Endodermal cell (in vitro differentiated cells): ENCODE measurements at regions not wholly inside any gene's neighbourhood (a gene's known extent, or its start where the extent isn't known, plus 50 kb on each side); places are given as distances from the start of the nearest gene placed in this dataset.

ENCODE experiments used
- DNase-seq: peaks from one replicate; pipeline ENCODE4 v3.0.0-alpha.2; 2017
- H3K27ac ChIP-seq: 2 replicates; pipeline ENCODE4 v1.5.1; 2013; ENCODE audit warnings: mild to moderate bottlenecking, low read depth, low read length, moderate library complexity
- H3K27me3 ChIP-seq: 2 replicates; pipeline ENCODE4 v1.6.1; 2013; ENCODE audit warnings: mild to moderate bottlenecking, low read length, moderate library complexity; ENCODE audit not compliant: insufficient read depth, control insufficient read depth, poor library complexity, severe bottlenecking
- H3K36me3 ChIP-seq: 2 replicates; pipeline ENCODE4 v1.7.0; 2013; ENCODE audit warnings: mild to moderate bottlenecking, low read length, moderate library complexity; ENCODE audit not compliant: control insufficient read depth, insufficient read depth
- H3K4me1 ChIP-seq: one replicate; pipeline ENCODE4 v1.7.0; 2013; ENCODE audit warnings: low read length; ENCODE audit not compliant: control insufficient read depth, insufficient read depth
- H3K4me3 ChIP-seq: 2 replicates; pipeline ENCODE4 v1.5.1; 2013; ENCODE audit warnings: mild to moderate bottlenecking, low read length, moderate library complexity
- H3K9ac ChIP-seq: 2 replicates; pipeline ENCODE4 v1.6.1; 2013; ENCODE audit warnings: mild to moderate bottlenecking, low read length, moderate library complexity; ENCODE audit not compliant: poor library complexity, severe bottlenecking; ENCODE audit errors: extremely low read depth
- H3K9me3 ChIP-seq: 2 replicates; pipeline ENCODE4 v1.6.1; 2013; ENCODE audit warnings: mild to moderate bottlenecking, low read length, moderate library complexity; ENCODE audit not compliant: control insufficient read depth
- H3K27ac Mint-ChIP-seq: 2 replicates; pipeline ENCODE4 v1.8.0; 2020; ENCODE audit warnings: mixed read lengths
- H3K27me3 Mint-ChIP-seq: 2 replicates; pipeline ENCODE4 v1.8.0; 2021; ENCODE audit warnings: mild to moderate bottlenecking, mixed read lengths; ENCODE audit not compliant: insufficient read depth
- H3K36me3 Mint-ChIP-seq: 2 replicates; pipeline ENCODE4 v1.8.0; 2020; ENCODE audit warnings: low read depth, mixed read lengths
- H3K4me1 Mint-ChIP-seq: 2 replicates; pipeline ENCODE4 v1.8.0; 2020; ENCODE audit warnings: mixed read lengths
- H3K4me3 Mint-ChIP-seq: 2 replicates; pipeline ENCODE4 v1.8.0; 2020; ENCODE audit warnings: mild to moderate bottlenecking, moderate library complexity, mixed read lengths
- H3K9me3 Mint-ChIP-seq: 2 replicates; pipeline ENCODE4 v1.8.0; 2020; ENCODE audit warnings: mild to moderate bottlenecking, mixed read lengths
- WGBS, 2 experiments: methylation state at CpG; one replicate each; pipeline versions ENCODE4 v1.1.5 to v1.1.7; 2013; ENCODE audit warnings: missing lambda C conversion rate in 2 of 2, mixed read lengths in 1 of 2; ENCODE audit not compliant: insufficient coverage in 1 of 2, insufficient read length in 1 of 2; 5-methylcytosine and 5-hydroxymethylcytosine counted together
- TF ChIP-seq, protein P1 (sequence below): fragments of 200-600 bp; sonication (generic); conservative IDR thresholded peaks from 2 replicates; pipeline ENCODE4 v1.5.0; 2021; ENCODE audit warnings: antibody characterized with exemption, mild to moderate bottlenecking

DNA sequence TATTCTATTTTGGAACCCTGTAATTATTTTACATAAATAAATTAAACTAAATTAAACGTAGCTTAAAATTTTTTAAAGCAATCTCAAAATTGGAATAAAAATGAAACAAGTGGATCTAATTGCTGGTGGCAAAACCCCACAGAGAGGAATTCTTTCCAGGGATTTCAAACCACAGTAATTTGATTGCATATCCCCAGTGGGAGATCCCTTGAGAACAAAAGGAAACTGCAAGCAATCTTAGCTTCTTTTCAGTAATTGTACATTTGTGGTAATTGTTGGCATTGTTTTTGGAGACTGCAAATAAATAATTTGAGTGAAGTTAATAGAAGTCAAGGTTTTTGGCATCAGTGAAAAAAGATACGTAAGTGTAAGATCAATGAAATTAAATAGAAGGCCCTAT is 58.7 kb upstream of the MYCN start:
- H3K36me3 Mint-ChIP-seq: no peaks in the 10 kb centered on the region

DNA sequence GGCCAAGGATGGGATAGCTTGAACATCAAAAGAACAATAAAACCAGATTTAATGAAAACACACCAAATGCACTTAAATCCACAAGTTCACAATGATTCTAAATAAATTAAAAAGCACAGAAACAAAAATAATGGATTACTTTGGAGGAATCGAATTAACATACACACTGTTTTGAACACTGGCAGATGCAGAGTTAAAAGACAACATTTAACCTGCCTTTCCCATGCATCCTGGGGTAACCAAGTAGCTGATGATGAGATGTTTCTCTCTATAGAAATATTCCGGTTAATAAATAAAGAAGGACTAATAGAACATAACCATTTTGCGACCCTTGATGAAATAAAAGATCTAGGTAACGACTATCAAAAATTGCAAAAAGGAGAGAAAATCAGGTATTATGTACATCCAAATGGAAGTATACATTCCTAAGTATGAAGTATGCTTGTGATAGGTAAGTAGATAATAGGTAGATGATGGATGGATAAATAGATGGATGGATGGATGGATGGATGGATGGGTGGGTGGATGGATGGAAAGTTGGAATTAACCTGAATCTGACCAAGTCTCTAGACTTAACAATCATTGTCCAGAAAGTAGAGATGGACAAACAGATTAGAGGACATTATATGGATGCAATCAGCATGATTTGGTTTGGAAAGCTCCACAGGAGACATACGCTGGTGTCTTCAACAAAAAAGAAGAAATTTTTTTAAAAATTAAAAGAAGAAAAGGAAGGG is 57.4 kb upstream of the MYCN start:
- H3K4me3 Mint-ChIP-seq: no peak overlapping the region
- H3K27me3 Mint-ChIP-seq: peaks cover 2% of the 10 kb centered on the region
- no peaks in the 10 kb centered on the region for H3K36me3 Mint-ChIP-seq
- Histone ChIP-seq H3K27me3 (no peaks in the 10 kb centered on the region), H3K9ac (no peak overlapping the region), H3K36me3 (no peaks in the 10 kb centered on the region), H3K9me3 (no peaks in the 10 kb centered on the region), H3K4me1 (no peaks in the 10 kb centered on the region), H3K4me3 (no peak overlapping the region), H3K27ac (no peak overlapping the region)
- TF ChIP-seq, protein P1, sequence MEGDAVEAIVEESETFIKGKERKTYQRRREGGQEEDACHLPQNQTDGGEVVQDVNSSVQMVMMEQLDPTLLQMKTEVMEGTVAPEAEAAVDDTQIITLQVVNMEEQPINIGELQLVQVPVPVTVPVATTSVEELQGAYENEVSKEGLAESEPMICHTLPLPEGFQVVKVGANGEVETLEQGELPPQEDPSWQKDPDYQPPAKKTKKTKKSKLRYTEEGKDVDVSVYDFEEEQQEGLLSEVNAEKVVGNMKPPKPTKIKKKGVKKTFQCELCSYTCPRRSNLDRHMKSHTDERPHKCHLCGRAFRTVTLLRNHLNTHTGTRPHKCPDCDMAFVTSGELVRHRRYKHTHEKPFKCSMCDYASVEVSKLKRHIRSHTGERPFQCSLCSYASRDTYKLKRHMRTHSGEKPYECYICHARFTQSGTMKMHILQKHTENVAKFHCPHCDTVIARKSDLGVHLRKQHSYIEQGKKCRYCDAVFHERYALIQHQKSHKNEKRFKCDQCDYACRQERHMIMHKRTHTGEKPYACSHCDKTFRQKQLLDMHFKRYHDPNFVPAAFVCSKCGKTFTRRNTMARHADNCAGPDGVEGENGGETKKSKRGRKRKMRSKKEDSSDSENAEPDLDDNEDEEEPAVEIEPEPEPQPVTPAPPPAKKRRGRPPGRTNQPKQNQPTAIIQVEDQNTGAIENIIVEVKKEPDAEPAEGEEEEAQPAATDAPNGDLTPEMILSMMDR: no peak
- no peaks in the 10 kb centered on the region for H3K9me3 Mint-ChIP-seq
- H3K27ac Mint-ChIP-seq: no peak overlapping the region
- 91 to 93% methylated on average over 3 to 5 of the region's 5 CpGs for WGBS, 2 experiments
- no peak for DNase-seq
- H3K4me1 Mint-ChIP-seq: peaks cover 4% of the 10 kb centered on the region

More for the DNA sequence above, 58.7 kb upstream of the MYCN start:
- Histone ChIP-seq H3K4me3 (no peak overlapping the region), H3K27me3 (no peaks in the 10 kb centered on the region), H3K27ac (no peak overlapping the region), H3K4me1 (no peaks in the 10 kb centered on the region), H3K9me3 (no peaks in the 10 kb centered on the region), H3K36me3 (no peaks in the 10 kb centered on the region), H3K9ac (no peak overlapping the region)
- peaks cover 4% of the 10 kb centered on the region for H3K4me1 Mint-ChIP-seq
- no peak overlapping the region for H3K27ac Mint-ChIP-seq
- no peak overlapping the region for H3K4me3 Mint-ChIP-seq
- DNase-seq: no peak
- 100% methylated on average over 2 of the region's 2 CpGs; no CpG with 5 or more reads in 1 of the 2 experiments for WGBS, 2 experiments
- peaks cover 6% of the 10 kb centered on the region for H3K9me3 Mint-ChIP-seq
- TF ChIP-seq, protein P1: no peak
- H3K27me3 Mint-ChIP-seq: peaks cover 2% of the 10 kb centered on the region

DNA sequence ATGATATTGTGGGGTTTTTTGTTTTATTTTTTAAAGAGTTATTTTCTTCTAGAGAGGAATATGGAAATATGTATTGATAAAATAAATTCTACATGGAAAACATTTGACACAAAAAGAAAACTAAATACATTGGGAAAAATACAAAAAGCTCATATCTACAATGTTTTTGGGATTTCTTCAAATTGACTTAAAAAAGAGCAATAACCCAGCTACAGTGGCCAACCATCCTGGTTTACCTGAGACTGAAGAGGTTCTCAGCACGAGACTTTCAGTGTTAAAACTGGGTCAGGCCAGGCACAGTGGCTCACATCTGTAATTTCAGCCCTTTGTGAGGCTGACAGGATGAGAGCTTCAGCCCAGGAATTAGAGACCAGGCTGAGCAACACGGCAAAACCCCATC is 56.7 kb upstream of the MYCN start:
- Histone ChIP-seq H3K9me3 (no peaks in the 10 kb centered on the region), H3K36me3 (no peaks in the 10 kb centered on the region), H3K27me3 (no peaks in the 10 kb centered on the region), H3K9ac (no peak overlapping the region), H3K27ac (no peak overlapping the region), H3K4me3 (no peak overlapping the region), H3K4me1 (no peaks in the 10 kb centered on the region)
- H3K27me3 Mint-ChIP-seq: peaks cover 2% of the 10 kb centered on the region
- TF ChIP-seq, protein P1: no peak
- no peak overlapping the region for H3K27ac Mint-ChIP-seq
- no peaks in the 10 kb centered on the region for H3K36me3 Mint-ChIP-seq
- H3K9me3 Mint-ChIP-seq: no peaks in the 10 kb centered on the region
- peaks cover 4% of the 10 kb centered on the region for H3K4me1 Mint-ChIP-seq
- no peak overlapping the region for H3K4me3 Mint-ChIP-seq
- WGBS, 2 experiments: 78 to 89% methylated on average over 1 to 2 of the region's 2 CpGs
- no peak for DNase-seq
